ENCODE measurements at regions not wholly inside any gene's neighbourhood (a gene's known extent, or its start where the extent isn't known, plus 50 kb on each side); places are given as distances from the start of the nearest gene placed in this dataset.

GRCh38 chr10:80976658-80977057 lies 439.0 kb downstream of the SH2D4B start:
- H3K4me1 Mint-ChIP-seq, result no peaks in the 10 kb centered on the region
- Histone ChIP-seq H3K9me3 (ENCODE audit: control extremely low read depth in 1 of 3, control insufficient read depth in 2 of 3, insufficient read depth in 1 of 3, low read length in 2 of 3) (no peaks in the 10 kb centered on the region), H3K27me3 (replicated peaks in 1 of 4; ENCODE audit: control extremely low read depth in 1 of 4, control insufficient read depth in 3 of 4, insufficient read depth in 4 of 4, low read length in 3 of 4) (no peaks in the 10 kb centered on the region), H3K4me2 (replicated peaks; ENCODE audit: low read depth, low read length, poor library complexity, severe bottlenecking) (no peak overlapping the region), H3K79me2 (ENCODE audit: control insufficient read depth, insufficient read depth, low read length) (no peaks in the 10 kb centered on the region), H4K20me1 (ENCODE audit: control insufficient read depth, insufficient read depth, low read length, poor library complexity, severe bottlenecking) (no peaks in the 10 kb centered on the region), H3K4me3 (ENCODE audit: control extremely low read depth in 1 of 5, extremely low read depth in 1 of 5, insufficient read depth in 1 of 5, low read depth in 2 of 5, low read length in 4 of 5) (no peak overlapping the region), H3K9ac (ENCODE audit: low read length) (no peak overlapping the region), H3K27ac (ENCODE audit: low read length in 2 of 2) (no peak overlapping the region), H2AFZ (ENCODE audit: insufficient read depth, low read depth, low read length, poor library complexity, severe bottlenecking) (no peak overlapping the region), H3K36me3 (replicated peaks in 1 of 2; ENCODE audit: control extremely low read depth in 1 of 2, control insufficient read depth in 1 of 2, extremely low read depth in 1 of 2, insufficient read depth in 2 of 2, low read length in 1 of 2) (no peaks in the 10 kb centered on the region), H3K4me1 (ENCODE audit: control insufficient read depth in 2 of 2, insufficient read depth in 2 of 2, low read length in 2 of 2) (no peaks in the 10 kb centered on the region)
- H3K9me3 Mint-ChIP-seq (ENCODE audit: insufficient read depth), result no peaks in the 10 kb centered on the region
- TF ChIP-seq EZH2 (IDR thresholded peaks at IDR 0.05; ENCODE audit: borderline replicate concordance, insufficient read depth, low read depth, low read length, poor library complexity, severe bottlenecking) (no peak), CTCF (IDR thresholded peaks at IDR 0.05) (no peak)
- DNase-seq (no peak), ATAC-seq (ENCODE audit: low read depth) (no peak)
- intact Hi-C loops (cut with micrococcal nuclease), result no loop called here
- H3K4me3 Mint-ChIP-seq, result no peak overlapping the region
- WGBS (ENCODE audit: insufficient coverage), result no CpG with 5 or more reads among the region's 5 CpGs
- CTCF ChIA-PET, result no interaction called here
- H3K27ac Mint-ChIP-seq, result no peak overlapping the region
- peaks cover 3% of the 10 kb centered on the region for H3K27me3 Mint-ChIP-seq
- POLR2A ChIA-PET, result no interaction called here

- no peak overlapping the region for H2AFZ ChIP-seq (ENCODE audit: insufficient read depth, low read depth, low read length, poor library complexity, severe bottlenecking)
- no peaks in the 10 kb centered on the region for H3K79me2 ChIP-seq (ENCODE audit: control insufficient read depth, insufficient read depth, low read length)
- no peak for TF ChIP-seq EZH2 (IDR thresholded peaks at IDR 0.05; ENCODE audit: borderline replicate concordance, insufficient read depth, low read depth, low read length, poor library complexity, severe bottlenecking)
- TF ChIP-seq CTCF (IDR thresholded peaks at IDR 0.05), result no peak
- H4K20me1 ChIP-seq (ENCODE audit: control insufficient read depth, insufficient read depth, low read length, poor library complexity, severe bottlenecking), result no peaks in the 10 kb centered on the region
- intact Hi-C loops (cut with micrococcal nuclease), result no loop called here
- no peaks in the 10 kb centered on the region for H3K4me1 ChIP-seq (ENCODE audit: control insufficient read depth in 2 of 2, insufficient read depth in 2 of 2, low read length in 2 of 2)
- no peaks in the 10 kb centered on the region for H3K9me3 ChIP-seq (ENCODE audit: control extremely low read depth in 1 of 3, control insufficient read depth in 2 of 3, insufficient read depth in 1 of 3, low read length in 2 of 3)
- no peak overlapping the region for H3K27ac Mint-ChIP-seq
- no peak overlapping the region for H3K4me3 Mint-ChIP-seq
- no peaks in the 10 kb centered on the region for H3K9me3 Mint-ChIP-seq (ENCODE audit: insufficient read depth)
- no peaks in the 10 kb centered on the region for H3K27me3 ChIP-seq (replicated peaks in 1 of 4; ENCODE audit: control extremely low read depth in 1 of 4, control insufficient read depth in 3 of 4, insufficient read depth in 4 of 4, low read length in 3 of 4)
- ATAC-seq (ENCODE audit: low read depth), result no peak
- no peak overlapping the region for H3K27ac ChIP-seq (ENCODE audit: low read length in 2 of 2)
- no peak overlapping the region for H3K4me2 ChIP-seq (replicated peaks; ENCODE audit: low read depth, low read length, poor library complexity, severe bottlenecking)
- WGBS (ENCODE audit: insufficient coverage), result no CpG with 5 or more reads among the region's 1 CpG
- ChIA-PET CTCF (no interaction called here), POLR2A (no interaction called here)
- H3K36me3 ChIP-seq (replicated peaks in 1 of 2; ENCODE audit: control extremely low read depth in 1 of 2, control insufficient read depth in 1 of 2, extremely low read depth in 1 of 2, insufficient read depth in 2 of 2, low read length in 1 of 2), result no peaks in the 10 kb centered on the region
- no peaks in the 10 kb centered on the region for H3K4me1 Mint-ChIP-seq
- no peak overlapping the region for H3K9ac ChIP-seq (ENCODE audit: low read length)
- peaks cover 3% of the 10 kb centered on the region for H3K27me3 Mint-ChIP-seq
- DNase-seq, result no peak
- H3K4me3 ChIP-seq (ENCODE audit: control extremely low read depth in 1 of 5, extremely low read depth in 1 of 5, insufficient read depth in 1 of 5, low read depth in 2 of 5, low read length in 4 of 5), result no peak overlapping the region
Measured at GRCh38 chr10:80985102-80985501, 447.4 kb downstream of the SH2D4B start.

Data from B cell (primary cell).